Activated T-cell treated with anti-CD3 and anti-CD28 coated beads for 48 hours (primary cell): ENCODE measurements at regions not wholly inside any gene's neighbourhood (a gene's known extent, or its start where the extent isn't known, plus 50 kb on each side); places are given as distances from the start of the nearest gene placed in this dataset.

ENCODE experiments used
- DNase-seq: peaks from one replicate; pipeline ENCODE4 v3.0.0-alpha.2; 2020; ENCODE audit warnings: low read depth

GRCh38 chr14:105776924-105777323, 250.5 kb downstream of the TMEM121 start:
- no peak for DNase-seq

- DNase-seq = no peak
Observed at GRCh38 chr14:105783707-105784106, 257.3 kb downstream of the TMEM121 start.

GRCh38 chr14:105793836-105794235, 267.5 kb downstream of the TMEM121 start:
- DNase-seq = no peak

- DNase-seq = no peak
Observed at GRCh38 chr14:105797546-105797945, 271.2 kb downstream of the TMEM121 start.

GRCh38 chr14:105805701-105806100, 279.3 kb downstream of the TMEM121 start:
- DNase-seq = no peak

- DNase-seq = no peak
Observed at GRCh38 chr14:105806568-105806967, 280.2 kb downstream of the TMEM121 start.

- DNase-seq = no peak
Observed at GRCh38 chr14:105817971-105818711, 291.8 kb downstream of the TMEM121 start.

GRCh38 chr14:105818712-105819005, 292.3 kb downstream of the TMEM121 start:
- DNase-seq = no peak

GRCh38 chr14:105830171-105830570, 303.8 kb downstream of the TMEM121 start:
- no peak for DNase-seq

- DNase-seq = no peak
Observed at GRCh38 chr14:105836160-105836559, 309.8 kb downstream of the TMEM121 start.

GRCh38 chr14:105836730-105837129, 310.3 kb downstream of the TMEM121 start:
- DNase-seq = no peak

- no peak for DNase-seq
Observed at GRCh38 chr14:105837349-105838063, 311.1 kb downstream of the TMEM121 start.

- DNase-seq = no peak
Observed at GRCh38 chr14:105838107-105838506, 311.7 kb downstream of the TMEM121 start.

GRCh38 chr14:105838591-105839424, 312.4 kb downstream of the TMEM121 start:
- DNase-seq = no peak

- DNase-seq = no peak
Observed at GRCh38 chr14:105839425-105840265, 313.3 kb downstream of the TMEM121 start.

GRCh38 chr14:105840266-105841021, 314.1 kb downstream of the TMEM121 start:
- no peak for DNase-seq

- DNase-seq = no peak
Observed at GRCh38 chr14:105841022-105842009, 314.9 kb downstream of the TMEM121 start.

- DNase-seq = no peak
Observed at GRCh38 chr14:105842105-105842504, 315.7 kb downstream of the TMEM121 start.

- DNase-seq = no peak
Observed at GRCh38 chr14:105843444-105844046, 317.2 kb downstream of the TMEM121 start.
